ENCODE measurements at regions not wholly inside any gene's neighbourhood (a gene's known extent, or its start where the extent isn't known, plus 50 kb on each side); places are given as distances from the start of the nearest gene placed in this dataset.

- intact Hi-C loops (cut with DNase I), result no loop called here
- ATAC-seq, result peak; percentile 83
Measured at GRCh38 chr3:124395584-124396338, 334.5 kb upstream of the UMPS start.

DNA sequence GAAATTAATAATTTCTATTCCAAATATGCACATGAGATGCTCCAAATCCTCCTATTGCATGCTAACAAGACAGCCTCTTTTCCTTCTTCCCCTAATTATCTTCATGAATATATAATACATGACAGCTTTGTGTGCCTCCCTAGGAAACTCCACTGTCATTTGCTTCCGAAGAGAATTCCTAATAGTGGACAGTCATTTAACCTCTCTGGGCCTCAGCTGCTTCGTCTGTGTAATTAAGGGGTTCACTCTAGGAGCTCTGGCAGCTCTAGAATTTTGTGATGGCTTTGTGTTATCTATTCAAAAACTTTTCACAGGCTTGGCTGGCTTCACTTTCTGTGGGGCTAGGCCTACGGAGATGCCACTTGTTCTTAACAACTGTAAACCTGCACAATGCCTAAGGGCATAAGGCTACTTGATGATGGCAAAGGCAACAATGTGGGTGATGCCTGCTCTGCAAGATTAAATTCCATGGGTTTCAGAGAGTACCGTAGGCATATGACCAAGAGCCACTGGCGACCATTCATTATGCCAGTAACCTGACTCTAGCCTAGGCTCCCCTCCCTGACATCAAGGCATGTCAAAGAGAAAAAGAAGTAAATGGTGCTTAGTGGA is 333.8 kb upstream of the UMPS start:
- no peak for DNase-seq (ENCODE audit: missing footprints)
- ATAC-seq, result no peak
- intact Hi-C loops (cut with DNase I), result no loop called here

More at GRCh38 chr3:124395584-124396338, 334.5 kb upstream of the UMPS start:
- no peak for DNase-seq (ENCODE audit: missing footprints)

GRCh38 chr3:124397088-124397487 is 333.2 kb upstream of the UMPS start:
- intact Hi-C loops (cut with DNase I), result no loop called here
- no peak for DNase-seq (ENCODE audit: missing footprints)
- no peak for ATAC-seq

- no peak for ATAC-seq
- intact Hi-C loops (cut with DNase I), result no loop called here
- DNase-seq (ENCODE audit: missing footprints), result no peak
Measured at GRCh38 chr3:124398594-124398993, 331.7 kb upstream of the UMPS start.

DNA sequence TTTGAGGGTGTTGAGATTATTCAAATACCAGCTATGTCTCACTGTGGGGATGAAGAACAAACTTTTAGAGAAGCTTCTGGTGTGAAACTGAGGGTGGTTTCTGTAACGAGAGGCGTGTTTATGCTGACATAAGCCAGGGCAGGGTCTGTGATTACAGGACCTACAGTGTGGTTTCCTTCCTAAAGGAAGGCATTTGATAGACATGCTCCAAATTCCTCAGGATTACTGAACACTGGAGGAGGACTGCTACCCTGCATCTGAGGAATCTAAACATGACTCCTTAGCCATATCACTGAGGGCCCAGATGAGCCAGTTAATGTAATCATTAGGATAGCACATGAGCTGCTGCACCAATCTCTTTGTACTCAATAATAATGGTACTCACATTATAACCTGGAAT is 328.4 kb upstream of the UMPS start:
- DNase-seq (ENCODE audit: missing footprints) (no peak), ATAC-seq (no peak)
- intact Hi-C loops (cut with DNase I), result no loop called here

GRCh38 chr3:124402791-124403190 is 327.5 kb upstream of the UMPS start:
- intact Hi-C loops (cut with DNase I), result no loop called here
- ATAC-seq, result no peak
- no peak for DNase-seq (ENCODE audit: missing footprints)

DNA sequence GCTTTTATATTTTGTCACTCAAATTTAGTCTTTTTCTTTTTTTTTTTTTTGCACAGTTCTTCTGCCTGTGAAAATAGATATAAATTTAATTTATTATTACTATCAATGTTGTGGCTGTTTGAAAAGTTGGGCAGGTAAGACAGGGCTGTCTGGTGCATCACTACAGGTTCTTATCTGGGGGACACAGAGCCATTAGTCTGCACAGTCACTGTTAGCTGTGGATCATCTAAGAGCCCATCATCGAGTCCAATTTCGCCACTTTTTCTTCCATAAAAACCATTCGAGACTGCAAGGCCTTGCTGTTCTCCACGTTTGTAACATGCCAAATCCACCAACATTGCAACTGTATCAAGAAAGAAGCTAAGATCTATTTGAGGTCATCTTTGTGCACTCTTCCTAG is 325.6 kb upstream of the UMPS start:
- ATAC-seq (no peak), DNase-seq (ENCODE audit: missing footprints) (no peak)
- intact Hi-C loops (cut with DNase I), result no loop called here

DNA sequence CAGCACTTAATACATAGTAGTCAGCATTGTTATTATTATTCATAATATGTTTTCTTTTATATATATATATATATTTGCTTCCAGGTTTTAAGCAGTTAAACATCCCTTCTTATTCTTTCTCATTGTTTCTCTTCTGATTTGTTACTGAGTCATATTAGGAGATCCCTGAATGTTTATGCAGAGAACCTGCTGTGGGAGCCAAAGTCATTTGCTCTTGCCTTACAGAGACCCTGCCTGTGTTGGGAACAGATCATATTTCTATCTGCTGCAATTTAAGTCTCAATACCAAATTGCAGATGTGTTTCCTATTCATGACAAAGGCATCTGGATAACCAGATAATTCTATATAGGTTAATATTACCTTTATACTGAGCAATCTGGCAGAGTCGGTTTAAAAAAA is 323.0 kb upstream of the UMPS start:
- intact Hi-C loops (cut with DNase I), result no loop called here
- ATAC-seq (no peak), DNase-seq (ENCODE audit: missing footprints) (no peak)

GRCh38 chr3:124409650-124410275 is 320.5 kb upstream of the UMPS start:
- no peak for DNase-seq (ENCODE audit: missing footprints)
- intact Hi-C loops (cut with DNase I), result no loop called here
- no peak for ATAC-seq

DNA sequence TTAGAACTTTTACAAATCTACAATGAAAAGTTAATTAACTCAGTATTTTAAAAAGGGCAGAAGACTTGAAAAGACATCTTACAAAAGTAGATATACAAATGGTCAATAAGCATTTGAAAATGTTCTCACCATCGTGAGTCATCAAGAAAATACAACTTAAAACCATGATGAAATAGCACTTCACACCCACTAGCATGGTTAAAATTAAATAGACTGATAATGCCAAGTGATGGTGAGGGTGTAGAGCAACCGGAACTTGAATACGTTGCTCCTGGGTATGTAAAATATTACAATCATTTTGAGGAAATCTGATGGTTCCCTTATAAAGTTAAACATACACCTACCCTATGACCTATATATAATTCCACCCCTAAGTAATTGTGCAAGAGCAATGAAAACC is 319.8 kb upstream of the UMPS start:
- intact Hi-C loops (cut with DNase I), result no loop called here
- no peak for ATAC-seq

DNA sequence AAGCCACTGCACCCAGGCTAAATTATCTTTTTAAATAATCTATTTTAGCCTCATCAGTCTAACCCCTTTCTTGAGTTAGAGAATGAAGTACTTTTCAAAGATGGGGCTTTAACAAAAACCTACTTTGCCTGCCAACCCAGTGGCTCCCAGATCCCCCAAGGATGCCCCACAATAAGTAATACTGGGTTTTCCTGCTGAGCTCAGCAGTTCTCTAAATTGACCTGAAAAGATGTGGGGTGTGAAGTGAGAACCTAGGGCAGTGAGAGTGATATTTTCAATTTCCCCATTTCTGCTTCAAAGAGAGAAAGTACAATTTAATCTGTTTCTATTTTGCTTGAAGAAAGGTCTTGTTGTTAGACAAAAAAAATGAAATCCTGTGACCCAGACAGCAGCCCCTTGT is 318.5 kb upstream of the UMPS start:
- intact Hi-C loops (cut with DNase I), result no loop called here
- ATAC-seq (no peak), DNase-seq (ENCODE audit: missing footprints) (no peak)

More for the DNA sequence above, 319.8 kb upstream of the UMPS start:
- DNase-seq (ENCODE audit: missing footprints), result no peak

GRCh38 chr3:124412644-124413043 is 317.6 kb upstream of the UMPS start:
- ATAC-seq (no peak), DNase-seq (ENCODE audit: missing footprints) (no peak)
- intact Hi-C loops (cut with DNase I), result no loop called here

DNA sequence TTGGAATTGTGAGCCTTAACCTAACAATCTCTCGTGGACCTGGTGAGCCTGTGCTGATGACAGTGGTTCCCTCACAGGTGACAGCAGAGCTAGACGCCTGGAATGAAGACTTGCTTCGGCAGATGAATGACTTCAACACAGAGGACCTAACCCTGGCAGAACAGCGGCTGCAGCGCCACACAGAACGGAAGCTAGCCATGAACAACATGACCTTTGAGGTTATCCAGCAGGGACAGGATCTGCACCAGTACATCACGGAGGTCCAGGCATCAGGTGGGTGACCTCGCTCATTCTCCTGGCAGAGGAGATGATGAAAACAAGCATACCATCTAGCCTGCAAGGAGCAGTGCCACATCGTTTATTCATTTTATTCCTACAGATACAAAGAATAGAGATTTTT is 316.9 kb upstream of the UMPS start:
- intact Hi-C loops (cut with DNase I), result no loop called here
- DNase-seq (ENCODE audit: missing footprints), result no peak
- no peak for ATAC-seq

DNA sequence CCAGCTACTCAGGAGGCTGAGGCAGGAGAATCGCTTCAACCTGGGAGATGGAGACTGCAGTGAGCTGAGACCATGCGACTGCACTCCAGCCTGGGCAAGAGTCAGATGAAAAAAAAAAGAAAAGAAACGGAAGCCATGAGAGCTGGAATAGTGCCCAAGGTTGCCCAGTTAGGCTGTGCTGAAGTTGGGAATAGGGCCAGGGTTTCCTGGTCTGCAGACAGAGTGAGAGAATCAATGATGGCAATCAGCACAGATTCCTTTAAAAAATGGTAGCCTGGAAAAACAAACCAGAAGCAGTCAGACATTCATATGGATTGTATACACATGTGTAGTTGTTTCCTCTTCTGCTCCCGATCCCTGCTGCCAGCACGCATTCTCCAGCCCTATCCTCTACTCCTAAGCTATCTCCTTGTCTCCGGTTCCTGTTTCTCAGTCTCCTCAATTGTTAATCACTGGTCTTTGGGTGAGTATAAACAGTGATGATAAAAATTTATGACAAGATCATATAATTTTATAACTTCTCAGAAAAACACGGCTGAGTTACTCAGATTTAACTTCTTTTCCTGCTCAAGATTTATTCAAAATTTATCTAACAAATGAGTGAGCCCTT is 316.2 kb upstream of the UMPS start:
- DNase-seq (ENCODE audit: missing footprints) (no peak), ATAC-seq (no peak)
- intact Hi-C loops (cut with DNase I), result no loop called here

DNA sequence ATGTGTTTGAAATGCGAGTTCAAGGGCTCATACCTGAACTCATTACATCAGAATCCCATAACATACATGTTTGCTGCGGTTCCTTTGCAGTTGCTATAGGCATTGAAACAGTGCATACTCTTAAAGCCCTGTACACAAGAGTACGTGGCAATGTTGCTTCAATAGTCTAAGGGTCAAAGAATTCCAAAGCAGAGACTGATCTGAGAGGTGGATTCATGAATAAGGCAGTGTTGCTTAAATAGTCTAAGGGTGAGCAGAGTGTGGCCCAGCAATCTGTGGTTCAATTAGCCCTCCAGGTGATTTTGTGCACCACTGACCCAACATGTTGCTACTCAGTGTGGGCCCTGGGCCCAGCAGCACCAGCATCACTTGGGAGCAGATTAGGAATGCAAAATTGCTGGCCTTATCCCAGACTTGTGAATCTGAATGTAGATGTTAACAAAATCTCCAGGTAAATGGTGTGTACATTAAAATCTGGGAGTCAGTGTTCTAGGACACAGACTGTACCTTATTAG is 314.7 kb upstream of the UMPS start:
- intact Hi-C loops (cut with DNase I), result no loop called here
- ATAC-seq, result no peak
- DNase-seq (ENCODE audit: missing footprints), result no peak

GRCh38 chr3:124419303-124419702 is 310.9 kb upstream of the UMPS start:
- ATAC-seq (no peak), DNase-seq (ENCODE audit: missing footprints) (no peak)
- intact Hi-C loops (cut with DNase I), result no loop called here

GRCh38 chr3:124420392-124420791 is 309.9 kb upstream of the UMPS start:
- intact Hi-C loops (cut with DNase I), result no loop called here
- ATAC-seq (peak; percentile 39), DNase-seq (ENCODE audit: missing footprints) (no peak)

GRCh38 chr3:124422805-124423204 is 307.4 kb upstream of the UMPS start:
- intact Hi-C loops (cut with DNase I), result no loop called here
- ATAC-seq (no peak), DNase-seq (ENCODE audit: missing footprints) (no peak)

GRCh38 chr3:124424396-124424795 is 305.9 kb upstream of the UMPS start:
- intact Hi-C loops (cut with DNase I), result no loop called here
- DNase-seq (ENCODE audit: missing footprints) (no peak), ATAC-seq (no peak)

- intact Hi-C loops (cut with DNase I), result no loop called here
- DNase-seq (ENCODE audit: missing footprints) (no peak), ATAC-seq (no peak)
Measured at GRCh38 chr3:124425972-124426371, 304.3 kb upstream of the UMPS start.
